Hepatocyte (in vitro differentiated cells): ENCODE measurements at regions not wholly inside any gene's neighbourhood (a gene's known extent, or its start where the extent isn't known, plus 50 kb on each side); places are given as distances from the start of the nearest gene placed in this dataset.

Experiments
- DNase-seq: peaks from one replicate; pipeline ENCODE4 v3.0.0-alpha.2; 2016; ENCODE audit warnings: low spot score
- H2AFZ ChIP-seq: fragments of 200-600 bp; sonication (generic); 2 replicates; pipeline ENCODE4 v1.6.0; 2016; ENCODE audit warnings: antibody characterized with exemption, mild to moderate bottlenecking
- H3K27ac ChIP-seq: fragments of 200-600 bp; sonication (generic); 2 replicates; pipeline ENCODE4 v1.5.1; 2016; ENCODE audit warnings: mild to moderate bottlenecking
- H3K27me3 ChIP-seq: fragments of 200-600 bp; sonication (generic); 2 replicates; pipeline ENCODE4 v1.6.1; 2016
- H3K36me3 ChIP-seq: fragments of 200-600 bp; sonication (generic); replicated peaks from 2 replicates; pipeline ENCODE4 v1.5.1; 2016; ENCODE audit warnings: low read depth; ENCODE audit not compliant: insufficient read depth
- H3K4me1 ChIP-seq: fragments of 200-600 bp; sonication (generic); 2 replicates; pipeline ENCODE4 v1.5.1; 2016; ENCODE audit warnings: mild to moderate bottlenecking, moderate library complexity; ENCODE audit not compliant: insufficient read depth
- H3K4me2 ChIP-seq: fragments of 200-600 bp; sonication (generic); 2 replicates; pipeline ENCODE4 v1.6.0; 2016
- H3K4me3 ChIP-seq: fragments of 200-600 bp; sonication (generic); 2 replicates; pipeline ENCODE4 v1.5.1; 2016; ENCODE audit warnings: mild to moderate bottlenecking
- H3K79me2 ChIP-seq: fragments of 200-600 bp; sonication (generic); 2 replicates; pipeline ENCODE4 v1.6.0; 2017; ENCODE audit warnings: mild to moderate bottlenecking
- H3K9me2 ChIP-seq: fragments of 200-600 bp; sonication (generic); replicated peaks from 2 replicates; pipeline ENCODE4 v1.6.0; 2017; ENCODE audit warnings: mild to moderate bottlenecking; ENCODE audit not compliant: insufficient read depth
- H3K9me3 ChIP-seq: fragments of 200-600 bp; sonication (generic); 2 replicates; pipeline ENCODE4 v1.5.1; 2016; ENCODE audit warnings: low read depth, mild to moderate bottlenecking
- H4K20me1 ChIP-seq: fragments of 200-600 bp; sonication (generic); 2 replicates; pipeline ENCODE4 v1.6.0; 2016; ENCODE audit warnings: mild to moderate bottlenecking; ENCODE audit not compliant: insufficient read depth, poor library complexity, severe bottlenecking
- EZH2 ChIP-seq: fragments of 200-600 bp; sonication (generic); IDR thresholded peaks from 2 replicates; pipeline ENCODE4 v1.6.1; 2016; ENCODE audit warnings: antibody characterized with exemption, mild to moderate bottlenecking, borderline replicate concordance
- EZH2phosphoT487 ChIP-seq: fragments of 200-600 bp; sonication (generic); IDR thresholded peaks from one replicate; pipeline ENCODE4 v1.6.1; 2018; ENCODE audit warnings: antibody characterized with exemption, mild to moderate bottlenecking, low read depth, moderate library complexity; ENCODE audit not compliant: unreplicated experiment, severe bottlenecking
- WGBS: methylation state at CpG from one replicate; pipeline ENCODE4 v1.1.6; 2016; ENCODE audit warnings: low lambda C conversion rate; ENCODE audit errors: missing lambda C conversion rate; 5-methylcytosine and 5-hydroxymethylcytosine counted together
- TF ChIP-seq, protein P1 (sequence below): fragments of 200-600 bp; sonication (generic); IDR thresholded peaks from 2 replicates; pipeline ENCODE4 v1.5.1; 2016; ENCODE audit warnings: antibody characterized with exemption, mild to moderate bottlenecking; ENCODE audit not compliant: poor library complexity

DNA sequence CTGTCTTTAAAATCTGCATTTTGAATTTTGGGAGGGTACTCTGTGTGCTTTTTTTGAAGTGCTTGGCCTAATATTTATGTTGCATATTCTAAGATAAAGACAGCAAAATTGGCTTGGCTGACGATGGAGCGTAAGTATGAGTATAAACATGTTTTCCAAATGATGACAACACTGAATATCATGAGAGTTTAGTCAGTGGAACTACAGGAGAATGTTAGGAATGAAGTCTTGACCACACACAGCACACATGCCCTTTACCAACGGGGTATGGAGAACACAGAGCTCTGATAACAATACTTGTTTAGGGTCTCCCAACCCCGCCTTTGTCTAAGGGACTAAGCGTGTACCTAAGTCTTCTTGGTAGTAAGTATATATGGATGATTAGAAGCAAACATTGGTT, 253.9 kb upstream of the FZD8 start:
- H3K9me3 ChIP-seq, result no peaks in the 10 kb centered on the region
- no peaks in the 10 kb centered on the region for H3K9me2 ChIP-seq
- H3K27ac ChIP-seq, result no peak overlapping the region
- no peak overlapping the region for H2AFZ ChIP-seq
- H4K20me1 ChIP-seq, result no peaks in the 10 kb centered on the region
- H3K4me3 ChIP-seq, result no peak overlapping the region
- H3K79me2 ChIP-seq, result no peaks in the 10 kb centered on the region
- 57% methylated on average over 5 of the region's 5 CpGs for WGBS
- H3K4me1 ChIP-seq, result peaks cover 13% of the 10 kb centered on the region
- no peak overlapping the region for H3K4me2 ChIP-seq
- H3K27me3 ChIP-seq, result no peaks in the 10 kb centered on the region
- DNase-seq, result no peak
- TF ChIP-seq EZH2 (no peak), EZH2phosphoT487 (no peak)
- TF ChIP-seq, protein P1, sequence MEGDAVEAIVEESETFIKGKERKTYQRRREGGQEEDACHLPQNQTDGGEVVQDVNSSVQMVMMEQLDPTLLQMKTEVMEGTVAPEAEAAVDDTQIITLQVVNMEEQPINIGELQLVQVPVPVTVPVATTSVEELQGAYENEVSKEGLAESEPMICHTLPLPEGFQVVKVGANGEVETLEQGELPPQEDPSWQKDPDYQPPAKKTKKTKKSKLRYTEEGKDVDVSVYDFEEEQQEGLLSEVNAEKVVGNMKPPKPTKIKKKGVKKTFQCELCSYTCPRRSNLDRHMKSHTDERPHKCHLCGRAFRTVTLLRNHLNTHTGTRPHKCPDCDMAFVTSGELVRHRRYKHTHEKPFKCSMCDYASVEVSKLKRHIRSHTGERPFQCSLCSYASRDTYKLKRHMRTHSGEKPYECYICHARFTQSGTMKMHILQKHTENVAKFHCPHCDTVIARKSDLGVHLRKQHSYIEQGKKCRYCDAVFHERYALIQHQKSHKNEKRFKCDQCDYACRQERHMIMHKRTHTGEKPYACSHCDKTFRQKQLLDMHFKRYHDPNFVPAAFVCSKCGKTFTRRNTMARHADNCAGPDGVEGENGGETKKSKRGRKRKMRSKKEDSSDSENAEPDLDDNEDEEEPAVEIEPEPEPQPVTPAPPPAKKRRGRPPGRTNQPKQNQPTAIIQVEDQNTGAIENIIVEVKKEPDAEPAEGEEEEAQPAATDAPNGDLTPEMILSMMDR, result no peak
- no peaks in the 10 kb centered on the region for H3K36me3 ChIP-seq

DNA sequence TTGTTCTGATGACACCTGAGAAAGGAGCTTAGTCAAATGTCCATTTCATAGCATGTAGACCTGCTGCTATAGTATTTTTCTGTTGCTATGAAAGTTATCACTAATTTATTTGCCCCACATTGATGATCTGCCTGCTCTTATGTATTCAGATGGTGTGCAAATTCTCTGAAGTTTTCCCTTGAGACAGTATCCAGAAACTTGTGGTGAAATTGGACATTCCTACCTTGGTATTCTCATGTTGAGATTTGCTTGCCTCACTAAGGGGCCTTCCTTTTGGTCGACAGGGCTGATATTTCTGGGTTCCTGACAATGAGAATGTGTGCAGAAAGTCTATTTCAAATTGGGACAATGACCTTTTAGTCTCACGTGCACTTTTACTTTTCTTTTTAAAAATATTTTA, 253.2 kb upstream of the FZD8 start:
- WGBS, result 94% methylated on average over 2 of the region's 2 CpGs
- Histone ChIP-seq H3K36me3 (no peaks in the 10 kb centered on the region), H3K27me3 (no peaks in the 10 kb centered on the region), H3K4me1 (peaks cover 18% of the 10 kb centered on the region), H4K20me1 (no peaks in the 10 kb centered on the region), H3K4me2 (no peak overlapping the region), H3K9me2 (no peaks in the 10 kb centered on the region), H3K27ac (no peak overlapping the region), H3K4me3 (no peak overlapping the region), H3K79me2 (no peaks in the 10 kb centered on the region), H3K9me3 (no peaks in the 10 kb centered on the region), H2AFZ (no peak overlapping the region)
- TF ChIP-seq EZH2phosphoT487 (no peak), EZH2 (no peak)
- TF ChIP-seq, protein P1, result no peak
- no peak for DNase-seq

DNA sequence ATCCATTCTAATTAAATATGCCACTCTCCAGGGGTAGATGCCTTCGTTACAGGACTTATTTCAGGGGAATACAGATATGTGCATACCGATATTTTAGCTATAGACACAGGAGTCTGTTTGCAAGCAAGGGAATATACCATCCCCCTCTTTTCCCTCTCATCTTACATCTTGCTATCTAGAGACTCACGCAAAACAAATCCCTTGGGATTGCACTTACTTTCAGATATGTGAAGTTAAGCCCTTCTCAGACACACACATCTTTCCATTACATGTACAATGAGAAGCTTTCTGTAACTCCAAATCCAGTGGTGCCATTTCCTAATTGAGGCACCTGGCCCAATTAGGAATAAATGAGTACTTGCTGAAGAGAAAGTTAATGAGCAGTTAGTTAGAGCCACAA, 250.4 kb upstream of the FZD8 start:
- Histone ChIP-seq H3K4me3 (no peak overlapping the region), H4K20me1 (no peaks in the 10 kb centered on the region), H3K27ac (no peak overlapping the region), H3K4me2 (no peak overlapping the region), H2AFZ (no peak overlapping the region), H3K79me2 (no peaks in the 10 kb centered on the region), H3K27me3 (no peaks in the 10 kb centered on the region), H3K9me2 (no peaks in the 10 kb centered on the region), H3K9me3 (no peaks in the 10 kb centered on the region), H3K36me3 (no peaks in the 10 kb centered on the region), H3K4me1 (peaks cover 39% of the 10 kb centered on the region)
- WGBS, result 54% methylated on average over 3 of the region's 3 CpGs
- DNase-seq, result no peak
- no peak for TF ChIP-seq EZH2phosphoT487
- no peak for TF ChIP-seq EZH2
- TF ChIP-seq, protein P1, result no peak
